ENCODE measurements at regions not wholly inside any gene's neighbourhood (a gene's known extent, or its start where the extent isn't known, plus 50 kb on each side); places are given as distances from the start of the nearest gene placed in this dataset.
"Not testable (repeated sequence)": the region's sequence is repeated elsewhere in the genome, so short reads cannot be mapped to it uniquely, and the experiment has no call there.

- in situ Hi-C loops (cut with MboI; ENCODE audit: low sequenced_read_pairs, unreplicated experiment); DNase-seq (ENCODE audit: low spot score): not testable (repeated sequence)
These were observed 51.0 kb upstream of the CDYL start for GRCh38 chr6:4725136-4725760.

- DNase-seq (ENCODE audit: low spot score); in situ Hi-C loops (cut with MboI; ENCODE audit: low sequenced_read_pairs, unreplicated experiment): not testable (repeated sequence)
These were observed 51.5 kb upstream of the CDYL start for GRCh38 chr6:4724727-4725126.

- in situ Hi-C loops (cut with MboI; ENCODE audit: low sequenced_read_pairs, unreplicated experiment) = no loop called here
- TF ChIP-seq, protein P1, sequence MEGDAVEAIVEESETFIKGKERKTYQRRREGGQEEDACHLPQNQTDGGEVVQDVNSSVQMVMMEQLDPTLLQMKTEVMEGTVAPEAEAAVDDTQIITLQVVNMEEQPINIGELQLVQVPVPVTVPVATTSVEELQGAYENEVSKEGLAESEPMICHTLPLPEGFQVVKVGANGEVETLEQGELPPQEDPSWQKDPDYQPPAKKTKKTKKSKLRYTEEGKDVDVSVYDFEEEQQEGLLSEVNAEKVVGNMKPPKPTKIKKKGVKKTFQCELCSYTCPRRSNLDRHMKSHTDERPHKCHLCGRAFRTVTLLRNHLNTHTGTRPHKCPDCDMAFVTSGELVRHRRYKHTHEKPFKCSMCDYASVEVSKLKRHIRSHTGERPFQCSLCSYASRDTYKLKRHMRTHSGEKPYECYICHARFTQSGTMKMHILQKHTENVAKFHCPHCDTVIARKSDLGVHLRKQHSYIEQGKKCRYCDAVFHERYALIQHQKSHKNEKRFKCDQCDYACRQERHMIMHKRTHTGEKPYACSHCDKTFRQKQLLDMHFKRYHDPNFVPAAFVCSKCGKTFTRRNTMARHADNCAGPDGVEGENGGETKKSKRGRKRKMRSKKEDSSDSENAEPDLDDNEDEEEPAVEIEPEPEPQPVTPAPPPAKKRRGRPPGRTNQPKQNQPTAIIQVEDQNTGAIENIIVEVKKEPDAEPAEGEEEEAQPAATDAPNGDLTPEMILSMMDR (IDR thresholded peaks at IDR 0.05; ENCODE audit: borderline replicate concordance, control extremely low read depth, extremely low read depth, insufficient read depth, missing control alignments) = no peak
- DNase-seq (ENCODE audit: low spot score) = no peak
These were observed 52.8 kb upstream of the CDYL start for GRCh38 chr6:4723383-4723782.

DNA sequence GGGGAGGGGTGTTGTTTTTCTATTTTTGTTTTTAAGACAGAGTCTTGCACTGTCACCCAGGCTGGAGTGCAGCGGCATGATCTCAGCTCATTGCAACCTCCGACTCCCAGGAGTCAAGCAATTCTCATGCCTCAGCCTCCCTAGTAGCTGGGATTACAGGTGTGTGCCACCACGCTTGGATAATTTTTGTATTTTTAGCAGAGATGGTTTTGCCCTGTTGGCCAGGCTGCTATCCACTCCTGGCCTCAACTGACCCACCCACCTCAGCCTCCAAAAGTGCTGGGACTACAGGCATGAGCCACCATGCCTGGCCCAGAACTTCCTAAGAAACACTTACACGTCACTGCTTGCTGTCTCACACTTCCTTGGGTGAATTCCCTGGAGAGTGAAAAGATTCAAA is 54.8 kb upstream of the CDYL start:
- in situ Hi-C loops (cut with MboI; ENCODE audit: low sequenced_read_pairs, unreplicated experiment); DNase-seq (ENCODE audit: low spot score): not testable (repeated sequence)

- no peak for DNase-seq (ENCODE audit: low spot score)
- in situ Hi-C loops (cut with MboI; ENCODE audit: low sequenced_read_pairs, unreplicated experiment) = no loop called here
- TF ChIP-seq, protein P1 (IDR thresholded peaks at IDR 0.05; ENCODE audit: borderline replicate concordance, control extremely low read depth, extremely low read depth, insufficient read depth, missing control alignments) = no peak
These were observed 56.7 kb upstream of the CDYL start for GRCh38 chr6:4719491-4719890.

DNA sequence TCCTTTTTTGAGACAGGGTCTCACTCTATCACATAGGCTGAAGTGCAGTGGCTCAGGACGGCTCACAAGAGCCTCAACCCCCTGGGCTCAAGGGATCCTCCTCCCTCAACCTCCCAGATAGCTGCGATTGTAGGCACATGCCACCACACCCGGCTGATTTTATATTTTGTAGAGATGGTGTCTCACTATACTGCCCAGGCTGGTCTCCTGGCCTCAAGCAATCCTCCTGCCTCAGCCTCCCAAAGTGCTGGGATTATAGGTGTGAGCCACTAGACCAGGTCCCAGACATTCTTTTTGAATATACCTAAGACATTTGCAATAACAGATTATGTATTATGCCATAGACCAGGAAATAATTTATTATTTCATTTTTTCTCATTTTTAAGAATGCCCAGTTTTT is 58.3 kb upstream of the CDYL start:
- TF ChIP-seq, protein P1 (IDR thresholded peaks at IDR 0.05; ENCODE audit: borderline replicate concordance, control extremely low read depth, extremely low read depth, insufficient read depth, missing control alignments) = no peak
- DNase-seq (ENCODE audit: low spot score) = no peak
- in situ Hi-C loops (cut with MboI; ENCODE audit: low sequenced_read_pairs, unreplicated experiment) = no loop called here

- TF ChIP-seq, protein P1 (IDR thresholded peaks at IDR 0.05; ENCODE audit: borderline replicate concordance, control extremely low read depth, extremely low read depth, insufficient read depth, missing control alignments) = no peak
- no peak for DNase-seq (ENCODE audit: low spot score)
- in situ Hi-C loops (cut with MboI; ENCODE audit: low sequenced_read_pairs, unreplicated experiment) = no loop called here
These were observed 59.1 kb upstream of the CDYL start for GRCh38 chr6:4717124-4717523.

DNA sequence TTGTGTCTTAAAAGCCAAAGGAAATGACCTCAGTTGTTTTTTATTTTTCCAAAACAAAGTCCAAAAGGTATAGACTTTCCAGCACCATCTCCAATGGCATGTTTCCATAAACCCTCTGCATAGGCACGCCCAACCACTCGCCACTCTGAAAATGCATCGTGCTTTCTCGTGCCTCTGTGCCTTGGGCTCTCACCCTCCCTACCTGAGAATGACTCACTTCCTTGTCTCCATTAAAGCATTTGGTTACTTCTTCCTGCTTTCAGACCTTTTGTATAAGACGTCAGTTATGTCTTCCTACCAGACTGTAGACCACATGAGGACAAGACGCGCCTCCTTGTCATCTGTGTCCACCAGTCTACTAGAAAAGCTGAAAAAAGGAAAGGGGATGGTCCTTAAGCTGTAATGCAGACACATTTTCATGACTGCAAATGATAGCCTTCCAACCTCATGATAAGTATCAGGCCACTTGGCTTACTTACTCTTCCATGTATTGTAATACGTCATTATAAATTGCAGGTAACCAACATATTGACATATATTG is 61.2 kb upstream of the CDYL start:
- DNase-seq (ENCODE audit: low spot score) = no peak
- in situ Hi-C loops (cut with MboI; ENCODE audit: low sequenced_read_pairs, unreplicated experiment) = no loop called here
- TF ChIP-seq, protein P1 (IDR thresholded peaks at IDR 0.05; ENCODE audit: borderline replicate concordance, control extremely low read depth, extremely low read depth, insufficient read depth, missing control alignments) = no peak
